Tibial nerve (tissue), 3 donors: ENCODE measurements at regions not wholly inside any gene's neighbourhood (a gene's known extent, or its start where the extent isn't known, plus 50 kb on each side); places are given as distances from the start of the nearest gene placed in this dataset.
"Not testable (repeated sequence)": the region's sequence is repeated elsewhere in the genome, so short reads cannot be mapped to it uniquely, and the experiment has no call there.

Experiments
- POLR2A ChIP-seq, 2 donors: fragments of 450-650 bp; IDR thresholded peaks; one replicate each; pipeline ENCODE4 v1.6.1; 2017; ENCODE audit warnings: antibody characterized with exemption in 2 of 2, mild to moderate bottlenecking in 2 of 2, moderate library complexity in 2 of 2
- TF ChIP-seq, protein P1 (sequence below), 5 experiments: fragments of 200-600 bp in 3 of 5; fragments of 450-650 bp in 2 of 5; sonication (generic) in 3 of 5; IDR thresholded peaks; one replicate each; pipeline ENCODE4 v1.5.1; 2016 to 2019; ENCODE audit warnings: antibody characterized with exemption in 5 of 5, mild to moderate bottlenecking in 3 of 5, moderate library complexity in 2 of 5

GRCh38 chr12:22826446-22826981, 201.5 kb downstream of the ETNK1 start:
- TF ChIP-seq, protein P1, sequence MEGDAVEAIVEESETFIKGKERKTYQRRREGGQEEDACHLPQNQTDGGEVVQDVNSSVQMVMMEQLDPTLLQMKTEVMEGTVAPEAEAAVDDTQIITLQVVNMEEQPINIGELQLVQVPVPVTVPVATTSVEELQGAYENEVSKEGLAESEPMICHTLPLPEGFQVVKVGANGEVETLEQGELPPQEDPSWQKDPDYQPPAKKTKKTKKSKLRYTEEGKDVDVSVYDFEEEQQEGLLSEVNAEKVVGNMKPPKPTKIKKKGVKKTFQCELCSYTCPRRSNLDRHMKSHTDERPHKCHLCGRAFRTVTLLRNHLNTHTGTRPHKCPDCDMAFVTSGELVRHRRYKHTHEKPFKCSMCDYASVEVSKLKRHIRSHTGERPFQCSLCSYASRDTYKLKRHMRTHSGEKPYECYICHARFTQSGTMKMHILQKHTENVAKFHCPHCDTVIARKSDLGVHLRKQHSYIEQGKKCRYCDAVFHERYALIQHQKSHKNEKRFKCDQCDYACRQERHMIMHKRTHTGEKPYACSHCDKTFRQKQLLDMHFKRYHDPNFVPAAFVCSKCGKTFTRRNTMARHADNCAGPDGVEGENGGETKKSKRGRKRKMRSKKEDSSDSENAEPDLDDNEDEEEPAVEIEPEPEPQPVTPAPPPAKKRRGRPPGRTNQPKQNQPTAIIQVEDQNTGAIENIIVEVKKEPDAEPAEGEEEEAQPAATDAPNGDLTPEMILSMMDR (IDR thresholded peaks at IDR 0.05) = not testable (repeated sequence)
- TF ChIP-seq POLR2A (IDR thresholded peaks at IDR 0.05) = not testable (repeated sequence)
